ENCODE measurements at regions not wholly inside any gene's neighbourhood (a gene's known extent, or its start where the extent isn't known, plus 50 kb on each side); places are given as distances from the start of the nearest gene placed in this dataset.
"Not testable (repeated sequence)": the region's sequence is repeated elsewhere in the genome, so short reads cannot be mapped to it uniquely, and the experiment has no call there.

DNA sequence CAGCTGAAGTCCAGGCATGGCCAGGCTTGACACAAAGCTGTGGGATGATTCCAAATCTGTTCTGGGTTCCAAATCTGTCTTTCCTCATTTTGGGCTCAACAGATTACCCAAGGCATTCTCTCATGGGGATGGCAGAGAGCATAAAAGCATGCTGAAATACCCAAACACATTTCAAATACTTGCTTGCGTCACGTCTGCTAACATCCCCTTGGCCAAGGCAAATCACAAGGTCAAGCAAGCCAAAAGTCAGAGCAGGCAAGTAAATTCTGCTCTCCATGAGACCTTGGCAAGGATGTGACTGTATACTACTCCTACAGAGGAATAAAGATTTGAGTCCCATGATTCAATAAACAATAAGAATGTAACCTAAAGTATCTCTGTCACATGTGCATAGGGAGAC is 306.7 kb downstream of the EPB41L4A start:
- DNase-seq = no peak

DNA sequence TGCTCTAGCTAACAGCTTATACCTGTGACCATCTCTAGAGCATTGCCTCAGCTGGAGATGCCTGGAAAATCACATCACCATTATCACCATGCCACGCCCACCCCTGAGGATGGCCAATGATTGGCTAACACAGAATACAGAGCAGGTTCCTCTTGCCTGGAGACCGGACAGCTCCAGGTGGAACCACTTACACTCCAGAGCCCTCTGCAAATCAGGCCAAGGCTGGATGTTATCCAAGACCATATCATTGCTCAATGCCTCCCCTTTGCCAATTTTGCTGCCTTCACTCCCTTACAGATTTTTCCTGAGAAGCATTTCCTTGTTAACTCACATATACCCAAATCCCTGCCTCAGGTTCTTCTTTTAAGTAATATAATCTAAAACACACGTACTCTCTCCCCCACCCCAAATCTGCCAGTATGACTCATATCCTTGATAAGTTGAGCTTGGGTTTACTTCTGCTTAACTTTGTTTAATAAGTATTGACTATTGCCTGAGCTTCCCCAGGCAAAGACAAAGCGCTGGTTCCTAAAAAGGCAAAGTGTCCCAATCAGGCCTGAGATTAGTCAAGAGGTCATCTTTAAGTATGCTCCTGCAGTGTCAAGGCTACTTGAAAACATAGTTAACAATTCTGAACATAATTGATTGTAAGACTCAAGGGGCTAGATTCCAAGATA is 309.6 kb downstream of the EPB41L4A start:
- DNase-seq = peak; percentile 3

DNA sequence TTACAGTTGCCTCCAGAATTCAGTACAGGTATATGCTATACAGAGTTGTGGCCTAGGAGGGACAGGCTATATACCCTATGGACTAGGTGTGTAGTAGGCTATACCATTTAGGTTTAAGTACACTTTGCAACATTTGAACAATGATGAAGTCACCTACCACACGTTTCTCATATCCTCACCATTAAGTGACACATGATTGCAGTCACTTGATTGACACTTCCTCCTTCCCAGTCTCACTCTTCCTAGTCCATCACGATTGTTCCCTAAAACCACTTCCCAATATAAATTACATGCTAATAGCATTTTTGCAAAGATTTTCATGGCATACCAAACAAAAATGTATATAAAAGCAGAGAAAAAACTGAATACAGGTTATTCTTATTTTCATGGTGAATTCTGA is 312.2 kb downstream of the EPB41L4A start:
- DNase-seq = no peak

DNA sequence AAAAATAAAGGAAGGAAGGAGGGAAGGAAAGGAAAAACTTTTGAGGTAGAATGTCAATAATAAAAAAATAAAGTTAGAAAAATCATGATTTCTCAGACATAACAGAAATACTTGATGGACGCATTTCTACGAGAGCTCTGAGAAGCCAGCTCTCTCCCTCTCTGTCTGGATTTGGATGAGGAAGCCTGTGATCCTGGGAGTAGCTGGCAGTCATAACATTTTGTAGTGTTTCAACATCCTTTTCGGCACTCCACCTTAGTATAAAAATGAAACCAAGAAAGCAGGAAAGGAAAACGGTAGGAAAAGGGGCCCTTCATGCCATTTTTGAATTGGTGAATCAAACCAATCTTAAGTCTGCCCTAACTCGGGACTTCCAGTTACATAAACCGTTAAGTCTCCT is 321.3 kb downstream of the EPB41L4A start:
- DNase-seq = no peak

DNA sequence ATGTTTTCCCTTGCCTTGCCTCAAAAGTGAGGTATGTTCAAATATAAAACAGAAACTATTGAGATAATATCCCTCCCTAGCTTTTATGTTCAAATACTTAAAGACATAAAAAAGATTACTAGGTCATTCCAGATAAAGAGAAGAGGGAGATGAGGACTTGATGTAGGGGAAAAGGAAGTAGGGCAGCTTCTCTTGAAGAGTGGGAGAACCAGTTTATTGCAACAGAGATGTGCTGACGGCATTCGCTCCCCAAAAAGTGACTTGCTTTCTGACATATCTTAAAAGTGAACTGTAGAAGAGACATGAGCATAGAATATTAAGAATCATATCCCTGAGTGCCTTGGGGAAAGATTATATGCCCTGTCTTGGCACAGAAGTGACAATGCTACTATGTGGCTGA is 330.2 kb upstream of the NREP start:
- no peak for DNase-seq

DNA sequence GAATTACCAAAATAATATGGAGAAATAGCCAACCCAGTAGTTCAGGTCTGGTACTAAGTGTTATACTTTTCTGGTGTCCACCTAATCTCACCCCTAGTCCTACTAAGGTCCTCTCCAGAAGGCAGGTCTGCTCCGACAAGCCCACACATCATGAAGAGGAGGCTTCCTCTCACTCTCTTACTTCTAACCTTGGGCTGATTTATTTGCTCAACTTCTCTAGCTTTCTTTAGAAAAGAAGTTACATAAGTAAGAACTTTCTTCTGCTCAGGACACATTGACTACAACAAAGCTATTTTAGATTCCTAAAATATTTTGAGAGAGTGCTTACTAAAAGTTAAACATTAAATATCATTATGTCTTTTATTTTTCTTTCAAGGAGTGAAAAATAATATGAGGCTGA is 329.7 kb upstream of the NREP start:
- no peak for DNase-seq

DNA sequence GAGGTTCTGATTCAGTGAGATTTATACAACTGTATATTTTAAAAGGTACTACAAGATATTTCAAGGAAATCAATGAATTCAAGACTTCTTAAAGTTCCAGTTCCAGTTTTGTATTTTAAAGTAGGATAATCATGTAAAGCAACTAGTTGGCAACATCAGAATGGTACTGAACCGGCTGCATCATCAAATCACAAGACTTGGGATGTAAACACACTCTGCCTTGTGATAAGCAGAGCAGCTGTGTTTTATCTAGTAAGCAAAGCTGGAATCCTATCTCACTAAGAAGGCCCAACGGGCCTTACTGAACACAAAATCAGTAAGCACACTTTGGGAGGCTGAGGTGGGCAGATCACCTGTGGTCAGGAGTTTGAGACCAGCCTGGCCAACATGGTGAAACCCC is 327.2 kb upstream of the NREP start:
- DNase-seq = no peak

DNA sequence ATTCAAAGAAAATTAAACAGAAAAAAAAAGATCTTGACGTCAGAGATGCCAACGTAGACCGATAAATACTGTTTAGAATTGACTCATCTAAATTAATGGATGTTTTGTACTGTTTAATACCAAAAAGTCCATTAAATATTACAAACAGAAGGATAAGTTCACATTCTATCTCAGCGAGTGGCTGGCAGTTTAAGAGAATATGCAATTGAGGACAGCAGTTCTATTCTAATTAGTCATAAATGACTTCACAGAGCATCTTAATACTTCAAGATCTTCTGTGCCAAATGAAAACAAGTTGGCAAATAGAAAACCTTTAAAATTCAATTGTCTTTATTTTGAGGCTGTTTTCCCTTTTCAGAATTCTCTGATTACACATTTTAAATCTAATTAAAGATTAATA is 326.6 kb upstream of the NREP start:
- no peak for DNase-seq

DNA sequence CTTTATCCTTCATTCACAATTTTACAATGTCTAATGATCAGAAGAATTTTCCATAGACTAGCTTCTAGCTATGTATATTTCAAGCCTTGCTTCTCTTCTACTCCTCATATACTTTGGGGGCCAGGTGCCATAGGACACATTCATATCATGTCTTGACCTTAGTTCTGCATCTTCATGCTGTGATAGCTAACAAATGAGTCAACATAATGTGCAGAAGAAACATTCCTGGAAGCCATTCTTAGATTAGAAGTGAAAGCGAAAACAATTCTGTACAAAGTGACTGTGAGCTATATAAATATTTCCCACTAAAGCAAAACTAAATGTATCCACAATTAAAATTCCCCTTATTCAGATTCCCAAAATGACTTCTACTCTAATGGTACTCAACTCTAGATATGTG is 320.2 kb upstream of the NREP start:
- DNase-seq = no peak

DNA sequence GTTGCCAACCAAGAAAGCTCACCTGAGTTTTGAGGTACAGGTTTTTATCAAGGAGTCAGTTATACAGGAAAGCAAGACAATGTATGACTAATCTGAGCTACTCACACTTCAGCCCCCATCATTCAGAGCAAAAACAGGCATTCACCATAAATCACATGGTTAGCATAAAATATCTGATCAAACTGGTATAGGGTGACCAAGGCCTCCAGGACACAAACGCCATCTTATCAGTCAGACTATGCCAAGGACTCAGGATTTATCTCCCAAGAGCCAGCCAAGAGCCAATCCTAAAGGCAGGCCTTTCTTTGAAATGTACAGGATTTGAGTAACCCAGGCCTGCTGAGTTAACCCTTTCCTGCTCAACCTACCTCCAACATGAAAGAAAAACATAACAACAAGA is 313.0 kb upstream of the NREP start:
- no peak for DNase-seq

DNA sequence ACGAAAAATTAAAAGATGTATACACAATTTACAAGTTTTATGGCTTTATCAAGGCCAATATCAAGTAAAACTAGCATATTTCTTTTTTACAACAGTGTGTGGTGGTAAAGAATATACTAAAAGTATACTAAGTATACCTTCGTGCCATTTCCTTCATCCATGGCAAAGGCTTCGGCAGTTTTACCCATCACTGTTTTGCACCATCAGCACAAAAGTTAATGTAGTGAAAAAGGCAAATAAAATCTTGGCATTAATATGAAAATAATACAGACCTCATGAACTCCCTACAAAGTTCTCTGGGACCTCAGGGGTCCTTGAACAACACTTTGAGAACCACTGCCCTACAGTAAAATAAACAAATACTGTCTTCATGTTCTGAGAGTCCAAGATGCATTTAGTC is 312.3 kb upstream of the NREP start:
- DNase-seq = no peak

DNA sequence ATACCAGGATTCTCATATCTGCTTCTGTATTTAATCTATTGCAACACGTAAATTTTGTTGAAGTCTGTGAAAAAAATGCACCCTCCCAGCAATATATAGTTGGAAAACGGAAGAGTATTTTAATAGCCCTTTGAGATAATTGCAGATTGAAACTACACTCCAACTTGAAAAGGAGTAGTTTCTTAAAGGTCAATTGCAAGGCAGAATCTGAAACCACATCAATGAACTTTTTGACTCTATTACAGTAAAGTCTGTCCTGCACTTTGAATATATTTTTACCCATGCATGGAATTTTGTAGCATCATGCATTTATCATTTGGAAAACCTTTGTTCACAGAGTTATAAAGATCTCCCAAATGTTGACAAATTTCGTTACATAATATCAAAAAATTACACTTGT is 311.6 kb upstream of the NREP start:
- DNase-seq = no peak

DNA sequence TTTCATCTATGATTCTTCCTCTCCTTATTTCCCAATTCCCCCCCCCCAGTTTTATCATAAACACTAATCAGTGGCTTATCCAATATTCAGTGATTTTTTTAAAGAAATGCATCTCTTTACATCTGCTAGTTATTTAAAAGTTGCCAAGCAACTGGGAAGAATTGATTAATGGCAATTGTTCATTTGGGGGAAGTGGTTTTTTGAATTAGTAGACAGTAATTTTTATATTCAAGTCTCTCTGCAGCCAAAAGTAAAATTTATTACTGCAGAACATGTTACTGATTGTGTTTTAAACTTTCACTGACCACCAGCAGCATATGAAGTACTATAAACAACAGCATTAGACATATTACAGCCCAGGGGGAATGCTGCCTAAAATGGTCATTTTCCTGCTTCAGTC is 308.8 kb upstream of the NREP start:
- no peak for DNase-seq

DNA sequence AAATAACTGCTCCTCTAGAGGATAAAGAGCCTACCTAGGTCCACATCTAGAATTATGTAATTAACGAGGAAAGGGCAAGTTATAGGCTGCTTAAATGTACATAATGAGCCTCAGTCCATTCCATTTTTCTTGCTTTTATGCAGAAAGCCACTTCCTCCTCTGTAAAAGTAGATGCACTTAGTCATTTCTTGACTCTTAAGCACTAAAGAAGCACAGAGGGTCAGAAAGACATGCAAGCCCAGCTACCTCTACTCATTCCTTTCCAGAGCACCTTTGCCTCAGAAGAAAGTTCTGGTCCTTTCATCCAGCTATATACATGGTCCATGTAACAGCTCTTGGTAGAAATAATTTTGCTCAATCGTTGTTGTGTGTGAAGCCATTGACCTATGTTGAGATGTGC is 308.0 kb upstream of the NREP start:
- no peak for DNase-seq

DNA sequence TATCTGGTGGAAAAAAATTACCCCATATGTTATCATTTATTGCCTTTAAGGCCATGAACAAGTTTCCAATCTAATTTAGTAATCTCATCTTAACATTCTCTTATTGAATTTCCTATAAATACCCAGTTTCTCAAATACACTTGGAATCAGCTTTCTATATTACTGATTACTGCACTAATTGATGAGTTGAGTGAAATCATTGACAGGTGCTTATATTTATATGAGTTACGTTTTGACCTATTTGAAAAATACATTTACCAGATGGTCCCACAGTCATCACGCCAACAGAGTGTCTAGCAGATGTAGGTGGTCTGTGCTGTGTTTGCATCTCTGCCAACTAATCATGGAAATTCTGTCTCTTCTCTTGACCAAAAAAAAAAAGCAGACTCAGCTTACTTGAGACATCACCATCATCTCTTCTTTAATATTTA is 307.3 kb upstream of the NREP start:
- no peak for DNase-seq

DNA sequence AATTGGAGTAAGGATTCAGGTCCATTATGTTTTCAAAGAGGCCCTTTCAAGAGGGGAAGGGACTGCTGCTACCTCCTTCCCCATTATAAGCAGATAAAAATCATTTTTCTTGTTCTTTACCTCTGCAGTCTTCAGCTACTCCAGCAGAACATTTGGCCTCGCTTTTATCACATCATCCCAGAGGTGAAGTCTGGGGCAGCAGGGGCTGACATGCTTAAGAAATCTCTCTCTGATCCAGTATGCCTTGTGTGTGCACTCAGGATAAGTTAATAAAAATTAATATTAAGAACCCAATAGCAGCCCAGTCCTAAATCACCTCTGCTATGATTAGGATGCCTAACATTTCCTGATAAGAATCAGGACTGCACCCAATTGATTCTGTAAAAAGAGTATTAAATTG is 306.9 kb upstream of the NREP start:
- DNase-seq = no peak

DNA sequence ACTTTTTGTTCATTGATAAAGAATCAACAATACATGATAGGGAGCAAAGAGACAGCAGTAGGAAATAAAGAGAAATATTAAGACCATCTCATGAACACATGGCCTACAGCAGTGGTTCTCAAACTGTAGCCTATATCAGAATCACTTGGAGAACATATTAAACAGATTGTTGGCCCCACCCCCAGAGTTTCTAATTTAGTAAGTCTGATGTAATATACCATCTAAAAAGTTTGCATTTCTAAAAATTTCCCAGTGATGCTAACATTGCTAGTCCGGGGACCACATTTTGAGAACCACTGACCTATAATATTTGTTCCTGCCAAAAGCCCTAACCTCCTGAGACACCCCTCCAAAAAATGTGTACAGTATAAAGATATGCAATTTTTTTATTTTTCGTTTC is 306.2 kb upstream of the NREP start:
- no peak for DNase-seq

DNA sequence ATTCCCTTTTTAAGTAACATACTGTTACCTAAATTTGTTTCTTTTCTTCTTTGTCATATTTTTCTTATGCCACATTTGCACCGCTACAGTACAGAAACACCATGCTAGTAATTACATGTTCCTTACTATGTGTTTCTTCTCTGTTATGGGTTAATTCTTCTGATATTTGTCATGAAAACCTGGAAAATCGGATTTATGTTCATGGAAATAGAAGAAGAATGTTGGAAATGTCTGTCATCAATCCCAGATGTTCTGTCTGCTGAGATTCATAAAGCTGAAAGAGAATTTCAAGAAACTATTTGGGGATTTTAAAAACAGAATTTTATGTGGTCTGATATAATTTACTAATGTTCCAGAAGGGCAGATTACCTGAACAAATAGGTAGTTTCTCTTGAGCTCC is 305.2 kb upstream of the NREP start:
- DNase-seq = no peak

DNA sequence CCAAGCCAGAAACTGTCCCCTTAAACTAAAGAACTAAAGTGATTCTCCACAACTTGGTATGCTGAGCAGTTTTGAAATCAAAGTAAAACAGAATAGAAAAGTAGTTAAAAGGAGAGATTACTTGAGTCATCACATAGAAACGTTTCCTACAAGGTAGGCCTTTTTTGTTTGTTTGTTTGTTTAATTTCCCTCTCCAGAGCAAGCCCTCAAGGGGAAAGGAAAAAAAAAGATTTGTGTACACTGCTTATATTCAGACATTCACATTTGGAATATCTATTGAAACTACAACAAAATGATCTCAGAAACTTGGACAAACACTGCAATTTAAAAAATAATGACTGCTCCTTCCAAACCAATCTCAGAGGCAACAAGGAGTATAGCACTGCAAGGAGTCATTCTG is 304.7 kb upstream of the NREP start:
- DNase-seq = no peak

DNA sequence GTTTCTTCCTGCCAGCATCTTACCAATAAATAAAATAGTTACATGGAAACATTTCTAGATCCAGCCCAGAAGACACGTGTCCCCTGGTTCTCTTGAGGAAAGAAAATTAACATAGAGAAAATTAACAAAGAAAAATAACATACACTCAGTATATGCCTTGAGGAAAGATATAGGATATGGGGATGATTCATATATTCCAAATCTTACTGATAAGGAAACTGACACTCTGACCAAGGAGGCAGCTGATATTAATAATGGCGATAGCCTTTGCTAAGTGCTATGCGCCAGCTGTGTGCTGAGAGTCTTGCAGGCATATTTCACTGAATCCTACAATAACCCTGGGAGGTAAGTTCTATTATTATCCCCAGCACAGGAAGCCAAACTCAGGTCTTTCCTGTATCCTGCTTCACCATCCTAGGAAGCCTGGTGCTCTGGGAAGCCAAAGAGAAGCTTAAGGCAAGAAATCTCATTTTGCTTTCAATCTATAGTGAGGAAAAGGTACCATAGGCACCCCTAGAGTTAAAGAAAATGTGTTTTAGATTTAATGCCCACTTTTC is 302.7 kb upstream of the NREP start:
- DNase-seq = no peak

DNA sequence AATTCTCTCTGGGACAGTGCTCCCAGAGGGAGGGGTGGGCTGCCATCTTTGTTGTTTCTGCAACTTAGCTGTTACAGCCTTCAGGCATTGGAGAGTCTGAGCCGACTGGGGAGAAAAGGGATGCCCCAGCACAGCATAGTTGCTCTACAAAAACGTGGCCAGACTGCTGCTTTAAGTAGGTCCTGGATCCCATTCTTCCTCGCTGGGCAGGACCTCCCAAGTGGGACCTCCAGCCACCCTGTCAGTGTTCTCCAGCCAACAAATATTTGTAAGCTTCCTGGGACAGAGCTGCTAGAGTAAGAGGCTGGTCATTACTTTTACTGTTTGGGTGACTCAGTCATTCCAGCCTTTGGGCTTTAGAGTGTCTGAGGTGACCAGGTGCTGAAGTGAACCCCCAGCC is 292.7 kb upstream of the NREP start:
- DNase-seq = no peak

DNA sequence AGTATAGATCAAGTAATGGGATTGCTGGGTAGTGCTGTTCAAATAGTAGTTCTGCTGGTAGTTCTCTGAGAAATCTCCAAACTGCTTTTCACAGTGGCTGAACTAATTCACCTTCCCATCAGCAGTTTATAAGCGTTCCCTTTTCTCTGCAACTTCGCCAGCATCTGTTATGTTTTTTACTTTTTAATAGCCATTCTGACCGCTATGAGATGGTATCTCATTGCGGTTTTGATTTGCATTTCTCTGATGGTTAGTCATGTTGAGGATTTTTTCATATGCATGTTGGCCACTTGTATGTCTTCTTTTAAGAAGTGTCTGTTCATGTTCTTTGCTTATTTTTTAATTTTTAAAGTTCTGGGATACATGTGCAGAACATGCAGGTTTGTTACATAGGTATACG is 279.2 kb upstream of the NREP start:
- no peak for DNase-seq

DNA sequence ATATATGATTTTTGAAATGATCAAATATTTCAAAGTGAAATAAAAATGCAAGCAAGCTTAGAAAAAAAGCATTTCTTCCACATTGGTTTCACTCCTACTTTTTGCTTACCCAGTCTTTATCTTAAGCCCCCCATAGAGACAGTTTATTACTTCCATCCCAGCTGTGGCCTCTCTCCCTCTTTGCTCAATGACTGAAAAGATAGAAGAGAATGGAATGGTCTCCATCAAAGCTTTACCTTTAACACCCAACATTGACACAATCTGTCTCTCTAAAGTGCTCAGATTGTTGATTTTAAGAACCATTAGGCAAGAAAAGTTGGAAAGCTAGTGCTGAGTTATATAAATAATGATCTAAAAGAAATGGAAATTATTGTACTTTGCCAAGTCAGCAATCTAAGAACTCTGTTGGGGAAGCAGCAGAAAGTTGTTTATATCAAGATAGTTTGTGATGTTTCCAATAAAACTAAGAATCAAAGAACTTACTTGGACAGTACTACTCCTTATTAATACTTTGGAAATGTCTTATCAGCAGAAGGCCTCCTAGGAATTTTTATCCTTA is 277.5 kb upstream of the NREP start:
- DNase-seq = no peak

DNA sequence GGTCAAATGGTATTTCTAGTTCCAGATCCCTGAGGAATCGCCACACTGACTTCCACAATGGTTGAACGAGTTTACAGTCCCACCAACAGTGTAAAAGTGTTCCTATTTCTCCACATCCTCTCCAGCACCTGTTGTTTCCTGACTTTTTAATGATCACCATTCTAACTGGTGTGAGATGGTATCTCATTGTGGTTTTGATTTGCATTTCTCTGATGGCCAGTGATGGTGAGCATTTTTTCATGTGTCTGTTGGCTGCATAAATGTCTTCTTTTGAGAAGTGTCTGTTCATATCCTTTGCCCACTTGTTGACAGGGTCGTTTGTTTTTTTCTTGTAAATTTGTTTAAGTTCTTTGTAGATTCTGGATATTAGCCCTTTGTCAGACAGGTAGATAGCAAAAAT is 269.9 kb upstream of the NREP start:
- DNase-seq = not testable (repeated sequence)

DNA sequence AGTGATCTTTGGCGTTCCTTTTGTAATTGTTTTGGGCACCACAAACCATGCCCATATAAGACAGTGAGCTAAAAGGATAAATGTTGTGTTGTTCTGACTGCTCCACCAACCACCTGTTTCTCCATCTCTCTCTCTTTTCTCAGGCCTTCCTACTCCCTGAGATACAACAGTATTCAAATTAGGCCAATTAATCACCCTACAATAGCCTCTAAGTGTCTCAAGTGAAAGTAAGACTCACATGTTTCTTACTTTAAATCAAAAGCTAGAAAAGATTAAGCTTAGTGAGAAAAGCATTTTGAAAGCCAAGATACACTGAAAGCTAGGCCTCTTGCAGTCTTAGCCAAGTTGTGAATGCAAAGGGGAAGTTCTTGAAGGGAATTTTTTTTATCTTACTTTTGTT is 268.8 kb upstream of the NREP start:
- no peak for DNase-seq
